ENCODE measurements at regions not wholly inside any gene's neighbourhood (a gene's known extent, or its start where the extent isn't known, plus 50 kb on each side); places are given as distances from the start of the nearest gene placed in this dataset.

- Histone ChIP-seq H3K4me2 (ENCODE audit: low read length) (no peak overlapping the region), H3K27me3 (ENCODE audit: insufficient read depth, low read length) (no peaks in the 10 kb centered on the region), H3K36me3 (ENCODE audit: control insufficient read depth in 1 of 2, insufficient read depth in 2 of 2, low read length in 2 of 2) (no peaks in the 10 kb centered on the region), H3K9me3 (ENCODE audit: control insufficient read depth in 1 of 2, insufficient read depth in 1 of 2, low read depth in 1 of 2, low read length in 2 of 2) (no peaks in the 10 kb centered on the region; a peak in 1 of 4 replicates), H4K20me1 (ENCODE audit: insufficient read depth) (no peaks in the 10 kb centered on the region), H3K9me2 (ENCODE audit: insufficient read depth) (no peaks in the 10 kb centered on the region), H3K27ac (ENCODE audit: low read depth, low read length) (no peak overlapping the region), H3K9ac (ENCODE audit: low read length) (no peak overlapping the region), H3K4me3 (replicated peaks in 1 of 2; ENCODE audit: low read depth in 1 of 2, low read length in 2 of 2) (no peak overlapping the region), H3K4me1 (ENCODE audit: control insufficient read depth in 1 of 2, insufficient read depth in 2 of 2, low read length in 2 of 2) (no peaks in the 10 kb centered on the region), H3K79me2 (ENCODE audit: insufficient read depth, low read length) (no peaks in the 10 kb centered on the region), H2AFZ (ENCODE audit: low read depth, low read length, poor library complexity, severe bottlenecking) (no peak overlapping the region)
- POLR2A ChIA-PET: no interaction called here
- BruUV-seq (replicated peaks): no TSS peak
- TF ChIP-seq JUND (IDR thresholded peaks at IDR 0.05) (no peak), CBX3 (IDR thresholded peaks at IDR 0.05; ENCODE audit: low read depth) (no peak)
- CTCF ChIA-PET: no interaction called here
- DNase-seq (ENCODE audit: low read depth, low spot score) (no peak), ATAC-seq (no peak)
- RAD21 ChIA-PET (ENCODE audit: low non-redundant PET in 1 of 2, low total read pairs in 2 of 2, uncharacterized antibody in 2 of 2, unreplicated experiment in 2 of 2): no interaction called here
- intact Hi-C loops (cut with micrococcal nuclease): no loop called here
Measured at GRCh38 chr10:8359467-8359866, 305.0 kb downstream of the GATA3 start.

- H3K4me3 ChIP-seq (replicated peaks in 1 of 2; ENCODE audit: low read depth in 1 of 2, low read length in 2 of 2): no peak overlapping the region
Measured at GRCh38 chr10:8360365-8360764, 305.9 kb downstream of the GATA3 start.

More at GRCh38 chr10:8360365-8360764, 305.9 kb downstream of the GATA3 start:
- ChIA-PET RAD21 (ENCODE audit: low non-redundant PET in 1 of 2, low total read pairs in 2 of 2, uncharacterized antibody in 2 of 2, unreplicated experiment in 2 of 2) (no interaction called here), CTCF (no interaction called here), POLR2A (no interaction called here)
- H4K20me1 ChIP-seq (ENCODE audit: insufficient read depth): no peaks in the 10 kb centered on the region
- H3K27ac ChIP-seq (ENCODE audit: low read depth, low read length): no peak overlapping the region
- H3K27me3 ChIP-seq (ENCODE audit: insufficient read depth, low read length): no peaks in the 10 kb centered on the region
- no peak for ATAC-seq
- no peaks in the 10 kb centered on the region for H3K4me1 ChIP-seq (ENCODE audit: control insufficient read depth in 1 of 2, insufficient read depth in 2 of 2, low read length in 2 of 2)
- no peaks in the 10 kb centered on the region; a peak in 1 of 4 replicates for H3K9me3 ChIP-seq (ENCODE audit: control insufficient read depth in 1 of 2, insufficient read depth in 1 of 2, low read depth in 1 of 2, low read length in 2 of 2)
- no peak overlapping the region for H3K4me2 ChIP-seq (ENCODE audit: low read length)
- no TSS peak for BruUV-seq (replicated peaks)
- no peak overlapping the region for H3K9ac ChIP-seq (ENCODE audit: low read length)
- no peaks in the 10 kb centered on the region for H3K79me2 ChIP-seq (ENCODE audit: insufficient read depth, low read length)
- intact Hi-C loops (cut with micrococcal nuclease): no loop called here
- H2AFZ ChIP-seq (ENCODE audit: low read depth, low read length, poor library complexity, severe bottlenecking): no peak overlapping the region
- TF ChIP-seq MAX (IDR thresholded peaks at IDR 0.05): no peak
- TF ChIP-seq SP1 (IDR thresholded peaks at IDR 0.05; ENCODE audit: low read depth): no peak
- H3K9me2 ChIP-seq (ENCODE audit: insufficient read depth): no peaks in the 10 kb centered on the region
- no peak for DNase-seq (ENCODE audit: low read depth, low spot score)
- no peaks in the 10 kb centered on the region for H3K36me3 ChIP-seq (ENCODE audit: control insufficient read depth in 1 of 2, insufficient read depth in 2 of 2, low read length in 2 of 2)

Data from HCT116 (cell line).